Stimulated activated CD4-positive, alpha-beta T cell treated with anti-CD3 and anti-CD28 coated beads, TNF-alpha, amount 100 ng/mL, for 1 hour (primary cell): ENCODE measurements at regions not wholly inside any gene's neighbourhood (a gene's known extent, or its start where the extent isn't known, plus 50 kb on each side); places are given as distances from the start of the nearest gene placed in this dataset.

Experiments used
- DNase-seq, 3 donors: peaks; one replicate each; pipeline ENCODE4 v3.0.0-alpha.2; 2020; ENCODE audit warnings: low read depth in 3 of 3, low spot score in 1 of 3

DNA sequence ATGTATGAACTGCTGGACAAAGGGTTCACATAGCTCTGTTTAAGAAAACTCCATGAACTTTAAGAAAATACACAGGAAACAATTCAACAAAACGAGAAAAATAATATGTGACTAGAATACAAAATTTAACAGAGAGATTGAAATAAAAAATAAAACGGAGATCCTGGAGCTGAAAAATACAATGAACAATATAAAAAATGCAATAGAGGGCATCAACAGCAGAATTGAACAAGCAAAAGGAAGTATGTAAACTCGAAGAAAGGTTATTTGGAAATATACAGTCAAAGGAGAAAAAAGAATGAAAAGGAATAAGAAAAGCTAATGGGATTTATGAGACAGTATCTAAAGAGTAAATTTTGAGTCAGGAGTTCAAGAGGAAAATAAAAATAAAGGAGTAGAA, 163.0 kb upstream of the DACH1 start:
- DNase-seq, result no peak

DNA sequence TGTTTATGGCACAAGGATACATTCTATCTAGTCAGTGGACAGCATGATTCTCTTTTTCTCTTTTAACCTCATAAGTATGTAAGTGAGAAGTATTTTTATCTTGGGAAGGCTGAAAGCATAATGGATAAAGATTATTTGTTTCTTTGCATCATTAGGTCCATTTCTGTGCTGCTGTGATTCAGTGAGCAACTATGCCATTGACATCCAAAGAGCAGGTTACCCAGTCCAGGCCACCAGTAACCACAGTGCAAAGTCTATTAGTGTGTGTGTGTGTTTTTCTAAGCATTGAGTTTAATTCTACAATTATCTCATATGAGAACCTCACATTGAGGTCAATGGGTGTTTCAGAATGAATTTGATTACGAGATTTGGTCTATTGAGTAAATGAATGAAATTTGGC, 158.8 kb upstream of the DACH1 start:
- DNase-seq, result no peak

GRCh38 chr13:72023895-72024294, 156.9 kb upstream of the DACH1 start:
- no peak for DNase-seq

GRCh38 chr13:72005455-72005854, 138.5 kb upstream of the DACH1 start:
- DNase-seq, result no peak

DNA sequence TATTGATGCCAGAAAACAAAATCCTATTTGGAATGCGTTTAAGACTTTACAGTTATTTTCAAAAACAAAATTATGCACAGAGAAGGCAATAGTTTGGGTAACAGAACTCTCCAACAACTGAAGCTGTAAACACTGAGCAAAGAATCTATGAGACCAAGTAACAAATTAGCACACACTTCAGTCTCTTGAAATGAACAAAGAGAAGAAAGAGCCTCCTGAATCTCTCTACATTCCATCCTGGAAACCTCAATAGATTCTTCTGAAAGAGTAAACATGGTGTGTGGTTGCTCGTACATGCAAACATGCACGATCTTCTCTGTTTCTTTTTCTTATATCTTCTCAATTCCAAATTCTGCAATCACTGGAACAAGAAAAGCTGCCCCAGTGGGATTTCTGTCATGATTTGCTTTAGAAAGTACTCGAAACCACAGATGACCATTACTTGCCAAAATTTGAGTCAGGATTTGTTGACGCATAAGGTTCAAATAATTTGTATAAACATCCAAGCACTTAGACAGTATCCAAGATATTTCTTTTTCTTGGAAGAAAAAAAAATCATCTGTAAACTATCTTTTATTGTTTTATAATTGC, 137.9 kb upstream of the DACH1 start:
- no peak for DNase-seq

GRCh38 chr13:72004246-72004645, 137.2 kb upstream of the DACH1 start:
- no peak for DNase-seq

GRCh38 chr13:71998223-71998622, 131.2 kb upstream of the DACH1 start:
- no peak for DNase-seq

DNA sequence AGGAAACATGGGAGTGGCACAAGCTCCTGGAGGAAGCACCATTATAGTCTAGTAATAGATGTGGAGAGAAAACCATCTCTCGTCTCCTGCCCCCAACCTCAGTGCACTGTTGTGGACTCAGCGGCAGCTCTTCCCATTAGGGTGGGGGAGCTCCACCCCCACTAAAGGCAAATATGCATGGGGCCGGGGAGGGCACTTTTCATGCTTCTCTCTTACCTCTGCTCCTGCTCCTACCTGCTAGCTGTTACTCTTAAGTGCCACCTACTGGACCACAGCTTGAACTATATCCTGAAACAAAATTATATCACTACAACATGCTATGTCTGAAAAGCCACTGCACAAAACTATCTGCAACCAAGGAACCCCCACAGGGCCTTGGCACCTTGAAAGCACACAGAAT, 112.6 kb upstream of the DACH1 start:
- no peak for DNase-seq

DNA sequence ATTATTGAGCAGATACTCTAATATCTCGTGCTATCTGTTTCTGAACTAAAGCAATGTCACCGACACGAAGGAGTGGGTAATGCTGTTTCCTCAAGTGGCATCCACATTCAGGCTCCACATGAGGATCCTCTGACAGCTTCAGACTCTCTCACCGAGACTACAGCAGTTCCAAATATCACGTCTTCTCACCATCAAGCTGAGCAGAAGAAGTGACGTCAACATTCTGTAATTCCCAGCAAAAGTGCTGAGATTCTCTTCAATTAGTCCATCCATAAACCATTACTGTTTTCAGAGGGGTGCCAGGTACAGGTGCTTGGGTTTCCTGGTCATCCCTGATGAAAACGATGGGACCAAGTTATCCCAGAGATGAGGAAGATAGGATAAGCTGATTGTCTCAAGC, 110.0 kb upstream of the DACH1 start:
- DNase-seq, result no peak

- DNase-seq, result no peak
Measured at GRCh38 chr13:71967990-71968389, 101.0 kb upstream of the DACH1 start.

DNA sequence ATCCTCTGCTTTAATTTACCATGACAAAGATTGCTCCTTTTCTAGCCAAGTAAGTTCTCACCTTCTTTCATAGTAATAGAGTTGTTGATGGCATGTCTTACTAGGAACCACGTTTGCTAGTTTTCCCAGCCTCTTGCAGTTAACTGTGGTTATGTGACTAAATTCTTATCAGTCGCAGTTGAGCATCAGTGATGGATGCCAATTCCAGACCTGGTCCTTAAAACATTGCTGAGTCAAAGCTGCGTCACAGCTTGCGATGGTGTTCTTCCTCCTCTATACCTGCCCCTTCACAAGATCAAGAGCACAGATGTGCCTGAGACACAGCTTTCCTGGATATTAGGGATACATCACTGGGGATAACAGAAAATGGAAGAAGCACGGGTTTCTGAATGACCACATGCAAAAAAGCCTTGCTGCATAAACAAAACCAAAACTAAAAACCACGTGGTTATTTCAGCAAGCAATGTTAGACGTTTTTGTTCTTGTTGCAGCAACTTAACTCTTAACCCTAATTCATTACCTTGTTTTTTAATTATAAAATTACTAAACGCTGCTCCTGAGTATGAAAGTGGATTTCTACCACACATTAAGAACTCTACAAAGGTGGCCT, 97.6 kb upstream of the DACH1 start:
- no peak for DNase-seq

DNA sequence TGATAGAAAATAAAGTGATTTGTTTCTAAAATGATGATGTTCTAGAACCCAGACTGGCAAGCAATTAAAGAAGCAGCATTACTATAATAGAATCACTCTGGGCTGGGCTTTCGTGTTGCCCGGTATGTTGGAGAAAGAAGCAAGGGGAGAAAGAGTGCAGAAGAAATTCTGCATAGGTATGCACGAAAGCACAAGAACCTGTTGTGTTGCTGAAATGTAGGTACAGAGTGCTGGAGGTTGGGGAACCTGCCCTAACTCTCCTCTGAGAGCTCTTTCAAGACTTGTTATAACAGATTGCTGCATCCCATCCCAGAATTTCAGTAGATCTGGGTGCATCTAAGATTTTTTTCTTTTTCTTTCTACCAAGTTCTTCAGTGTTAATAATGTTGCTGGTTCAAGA, 95.7 kb upstream of the DACH1 start:
- DNase-seq, result no peak

DNA sequence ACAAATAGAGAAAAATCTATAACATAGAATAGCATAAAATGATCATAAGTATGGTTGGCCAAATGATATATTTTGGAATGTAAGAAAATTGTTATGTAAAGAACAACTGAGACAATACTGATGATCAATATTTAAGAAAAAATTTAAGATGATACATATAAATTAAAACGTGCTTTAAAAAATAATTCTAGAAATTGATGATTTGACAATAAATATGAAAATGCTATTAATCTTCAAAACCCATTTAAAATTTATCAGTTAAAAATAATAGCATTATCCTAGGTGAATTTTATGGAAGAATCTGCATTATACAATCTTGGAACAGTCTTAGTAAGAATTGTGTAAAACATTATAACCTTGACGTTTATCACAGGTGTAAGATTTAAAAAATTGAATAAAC, 95.1 kb upstream of the DACH1 start:
- DNase-seq, result no peak

- DNase-seq, result no peak
Measured at GRCh38 chr13:71949441-71949840, 82.4 kb upstream of the DACH1 start.

DNA sequence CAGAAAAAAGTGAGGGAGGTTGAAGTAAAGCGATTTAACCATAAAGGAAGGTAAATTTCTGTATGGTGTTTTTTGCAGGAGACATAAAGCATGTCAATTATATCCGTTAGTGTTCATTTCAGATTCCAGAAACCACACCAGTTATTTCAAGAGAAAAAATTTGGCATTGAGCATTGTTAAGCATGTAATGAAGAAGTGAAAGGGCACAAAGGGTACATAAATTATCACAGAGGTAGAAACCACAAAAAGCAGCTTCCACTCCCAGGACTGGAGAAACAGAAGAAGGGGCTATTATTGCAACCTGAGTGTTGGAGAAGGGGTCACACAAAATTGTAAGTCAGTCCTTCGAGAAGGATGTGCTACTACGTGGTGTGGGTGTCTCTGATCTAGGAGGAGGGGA, 72.2 kb upstream of the DACH1 start:
- no peak for DNase-seq

DNA sequence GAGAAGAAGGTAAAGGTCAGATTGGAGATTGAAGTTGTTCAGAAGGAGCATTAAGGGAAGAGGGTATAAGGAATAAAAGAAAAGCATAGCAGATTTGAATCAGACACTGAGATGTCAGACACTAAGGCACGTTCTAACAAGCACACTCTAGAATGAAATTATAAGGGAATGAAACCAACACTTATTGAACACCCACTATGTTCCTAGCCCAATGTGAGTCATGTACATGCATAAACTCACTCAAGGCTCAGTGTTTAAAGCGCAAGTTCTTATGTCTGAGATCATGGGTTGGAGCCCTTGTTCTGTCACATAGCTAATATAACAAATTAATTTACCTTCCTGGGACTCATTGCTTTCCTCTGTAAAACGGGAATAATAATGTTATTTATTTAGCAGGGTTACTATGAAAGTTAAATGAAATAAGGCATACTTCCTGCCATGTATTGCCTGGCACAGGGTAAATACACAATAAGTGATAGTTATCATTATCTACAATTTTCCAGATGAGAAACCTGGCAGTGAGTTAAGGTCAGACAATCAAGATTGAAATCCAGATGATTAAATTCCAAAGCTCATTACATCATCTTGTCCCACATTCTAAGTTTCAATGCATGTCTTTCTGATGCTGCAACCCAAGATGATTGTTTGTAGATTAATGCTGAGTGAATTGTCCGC, 68.3 kb upstream of the DACH1 start:
- no peak for DNase-seq

DNA sequence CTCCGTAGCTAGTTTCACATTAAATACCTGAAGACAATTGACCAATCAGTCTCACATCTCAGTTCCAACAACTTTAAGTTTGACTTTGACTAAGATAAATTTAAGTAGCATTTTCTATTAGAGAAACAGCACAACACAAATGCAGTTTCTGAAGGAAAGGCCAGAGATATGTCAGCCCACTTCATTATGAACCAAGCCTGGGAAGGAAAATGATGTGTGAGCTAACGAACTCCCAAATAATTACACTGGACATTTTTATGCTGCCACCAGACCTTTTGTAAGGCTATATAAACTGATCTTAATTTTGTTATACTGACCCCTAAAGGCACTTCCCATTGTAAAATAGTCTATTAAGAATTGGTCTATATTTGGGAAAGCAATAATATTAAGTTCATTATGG, 57.9 kb upstream of the DACH1 start:
- DNase-seq, result no peak

DNA sequence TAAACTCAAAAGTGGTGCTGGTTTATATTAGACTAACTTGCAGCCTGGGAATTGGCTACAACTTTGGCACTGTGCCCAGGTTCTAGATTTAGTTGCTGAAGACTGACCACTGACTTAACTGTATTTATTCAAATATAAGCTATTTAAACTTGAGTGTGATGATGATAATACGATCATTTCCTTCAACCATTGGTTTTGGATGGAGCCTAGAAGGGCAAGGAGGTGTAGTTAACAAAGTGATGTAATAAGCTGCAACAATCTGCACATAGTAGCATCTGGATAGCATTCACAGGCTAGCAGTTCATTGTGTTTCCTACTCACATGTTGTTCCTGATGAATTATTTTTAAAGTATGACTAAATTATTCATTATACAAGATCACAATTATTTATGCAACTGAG, 55.2 kb upstream of the DACH1 start:
- DNase-seq, result no peak
